Vagina (tissue), 2 donors: ENCODE measurements at regions not wholly inside any gene's neighbourhood (a gene's known extent, or its start where the extent isn't known, plus 50 kb on each side); places are given as distances from the start of the nearest gene placed in this dataset.

ENCODE experiments used
- DNase-seq, 2 donors: peaks; one replicate each; pipeline ENCODE4 v3.0.0-alpha.2; 2017; ENCODE audit errors: extremely low spot score in 2 of 2
- H3K27ac ChIP-seq: fragments of 200-600 bp; sonication (generic); one replicate; pipeline ENCODE4 v1.5.1; 2019
- H3K27me3 ChIP-seq: fragments of 200-600 bp; sonication (generic); one replicate; pipeline ENCODE4 v1.5.1; 2019
- H3K36me3 ChIP-seq, 2 donors: fragments of 200-600 bp; sonication (generic); one replicate each; pipeline ENCODE4 v1.5.1; 2017 to 2019
- H3K4me1 ChIP-seq: fragments of 200-600 bp; sonication (generic); one replicate; pipeline ENCODE4 v1.5.1; 2019
- H3K4me3 ChIP-seq, 2 donors: fragments of 200-600 bp; sonication (generic); 1 replicate in 1 of 2; 2 replicates in 1 of 2; pipeline ENCODE4 v1.5.1; 2016 to 2019
- H3K9me3 ChIP-seq: fragments of 200-600 bp; sonication (generic); one replicate; pipeline ENCODE4 v1.5.1; 2019
- CTCF ChIP-seq, 3 experiments: fragments of 450-650 bp in 2 of 3; fragments of 200-600 bp in 1 of 3; sonication (generic) in 1 of 3; IDR thresholded peaks; one replicate each; pipeline ENCODE4 v1.5.1; 2017 to 2019; ENCODE audit warnings: antibody characterized with exemption in 3 of 3, mild to moderate bottlenecking in 2 of 3, moderate library complexity in 2 of 3
- POLR2A ChIP-seq, 2 donors: fragments of 450-650 bp; IDR thresholded peaks; one replicate each; pipeline ENCODE4 v1.6.1; 2017; ENCODE audit warnings: antibody characterized with exemption in 2 of 2, mild to moderate bottlenecking in 2 of 2, moderate library complexity in 2 of 2
- POLR2AphosphoS5 ChIP-seq, 2 donors: sonication (generic); formaldehyde crosslinking; IDR thresholded peaks; one replicate each; pipeline ENCODE4 v1.9.0; 2017; ENCODE audit warnings: antibody characterized with exemption in 2 of 2, mild to moderate bottlenecking in 2 of 2, low read depth in 1 of 2; ENCODE audit not compliant: insufficient read depth in 1 of 2
- intact Hi-C: fragments of 100-400 bp; cut with DNase I; formaldehyde crosslinking; loops from one replicate; pipeline ENCODE4 v1.15.1; 2023

GRCh38 chr4:165610679-165611437 lies 232.1 kb downstream of the CPE start:
- DNase-seq: no peak
- H3K27me3 ChIP-seq: no peaks in the 10 kb centered on the region
- no peaks in the 10 kb centered on the region for H3K4me1 ChIP-seq
- TF ChIP-seq POLR2AphosphoS5 (IDR thresholded peaks at IDR 0.05; ENCODE audit: insufficient read depth in 1 of 2, low read depth in 1 of 2): no peak
- no peak for TF ChIP-seq CTCF (IDR thresholded peaks at IDR 0.05)
- TF ChIP-seq POLR2A (IDR thresholded peaks at IDR 0.05): no peak
- H3K36me3 ChIP-seq: no peaks in the 10 kb centered on the region
- no peak overlapping the region for H3K4me3 ChIP-seq
- H3K9me3 ChIP-seq: no peaks in the 10 kb centered on the region
- intact Hi-C loops: no loop called here
- H3K27ac ChIP-seq: no peak overlapping the region

GRCh38 chr4:165612936-165613335 lies 234.1 kb downstream of the CPE start:
- Histone ChIP-seq H3K36me3 (no peaks in the 10 kb centered on the region), H3K27ac (no peak overlapping the region), H3K27me3 (no peaks in the 10 kb centered on the region), H3K4me1 (no peaks in the 10 kb centered on the region), H3K4me3 (no peak overlapping the region), H3K9me3 (no peaks in the 10 kb centered on the region)
- no peak for DNase-seq
- TF ChIP-seq POLR2AphosphoS5 (IDR thresholded peaks at IDR 0.05; ENCODE audit: insufficient read depth in 1 of 2, low read depth in 1 of 2): no peak
- no peak for TF ChIP-seq CTCF (IDR thresholded peaks at IDR 0.05)
- no peak for TF ChIP-seq POLR2A (IDR thresholded peaks at IDR 0.05)
- intact Hi-C loops: no loop called here

- Histone ChIP-seq H3K4me1 (no peaks in the 10 kb centered on the region), H3K27me3 (no peaks in the 10 kb centered on the region), H3K27ac (no peak overlapping the region), H3K4me3 (no peak overlapping the region), H3K36me3 (no peaks in the 10 kb centered on the region), H3K9me3 (no peaks in the 10 kb centered on the region)
- no peak for TF ChIP-seq POLR2AphosphoS5 (IDR thresholded peaks at IDR 0.05; ENCODE audit: insufficient read depth in 1 of 2, low read depth in 1 of 2)
- intact Hi-C loops: no loop called here
- no peak for DNase-seq
Observed at GRCh38 chr4:165613581-165613980, 234.8 kb downstream of the CPE start.

- no peak overlapping the region for H3K4me3 ChIP-seq
- intact Hi-C loops: no loop called here
- no peak overlapping the region for H3K27ac ChIP-seq
- H3K27me3 ChIP-seq: no peaks in the 10 kb centered on the region
- no peaks in the 10 kb centered on the region for H3K36me3 ChIP-seq
- DNase-seq: no peak
- no peak for TF ChIP-seq POLR2AphosphoS5 (IDR thresholded peaks at IDR 0.05; ENCODE audit: insufficient read depth in 1 of 2, low read depth in 1 of 2)
- no peak for TF ChIP-seq POLR2A (IDR thresholded peaks at IDR 0.05)
- TF ChIP-seq CTCF (IDR thresholded peaks at IDR 0.05): no peak
- H3K4me1 ChIP-seq: no peaks in the 10 kb centered on the region
- no peaks in the 10 kb centered on the region for H3K9me3 ChIP-seq
Observed at GRCh38 chr4:165620913-165621312, 242.1 kb downstream of the CPE start.

GRCh38 chr4:165621983-165622382 lies 243.2 kb downstream of the CPE start:
- no peaks in the 10 kb centered on the region for H3K27me3 ChIP-seq
- no peak overlapping the region for H3K4me3 ChIP-seq
- no peaks in the 10 kb centered on the region for H3K36me3 ChIP-seq
- no peaks in the 10 kb centered on the region for H3K9me3 ChIP-seq
- no peaks in the 10 kb centered on the region for H3K4me1 ChIP-seq
- no peak for DNase-seq
- TF ChIP-seq POLR2A (IDR thresholded peaks at IDR 0.05) (no peak), POLR2AphosphoS5 (IDR thresholded peaks at IDR 0.05; ENCODE audit: insufficient read depth in 1 of 2, low read depth in 1 of 2) (no peak), CTCF (IDR thresholded peaks at IDR 0.05) (no peak)
- H3K27ac ChIP-seq: no peak overlapping the region
- intact Hi-C loops: no loop called here
